Spleen (tissue), 7 donors: ENCODE measurements at regions not wholly inside any gene's neighbourhood (a gene's known extent, or its start where the extent isn't known, plus 50 kb on each side); places are given as distances from the start of the nearest gene placed in this dataset.
A peak's percentile ranks its signal among the peaks of the same experiment; 100 is the strongest.

ENCODE experiments used
- CTCF ChIP-seq, 11 experiments: fragments of 200-600 bp in 7 of 11; fragments of 450-650 bp in 4 of 11; sonication (generic) in 4 of 11; IDR thresholded peaks in 8 of 11; conservative IDR thresholded peaks in 3 of 11; 1 replicate in 7 of 11; 2 replicates in 4 of 11; pipeline versions ENCODE4 v1.4.0 to v1.8.0; 2016 to 2021; ENCODE audit warnings: antibody characterized with exemption in 11 of 11, inconsistent platforms in 4 of 11, mild to moderate bottlenecking in 1 of 11
- POLR2A ChIP-seq, 3 donors: fragments of 450-650 bp; IDR thresholded peaks; one replicate each; pipeline ENCODE4 v1.5.1; 2017; ENCODE audit warnings: antibody characterized with exemption in 3 of 3, mild to moderate bottlenecking in 1 of 3
- POLR2AphosphoS5 ChIP-seq, 3 donors: sonication (generic); formaldehyde crosslinking; IDR thresholded peaks; one replicate each; pipeline ENCODE4 v1.5.1; 2017; ENCODE audit warnings: antibody characterized with exemption in 3 of 3
- donor health status: DM: no; HTN: no; CAD: no; lungs with moderate emphysema.
- donor health status: DM: no; HTN: no; CAD: no.
- donor health status: DM: no; HTN: no; CAD: no.

GRCh38 chr20:23161968-23162696 lies 76.0 kb upstream of the CD93 start:
- TF ChIP-seq CTCF (IDR thresholded peaks at IDR 0.05 in 8 of 11, conservative IDR thresholded peaks at IDR 0.05 in 3 of 11) (no peak), POLR2A (IDR thresholded peaks at IDR 0.05) (no peak), POLR2AphosphoS5 (IDR thresholded peaks at IDR 0.05) (peak; percentile 69 to 90 (median 73))
